ENCODE measurements at regions not wholly inside any gene's neighbourhood (a gene's known extent, or its start where the extent isn't known, plus 50 kb on each side); places are given as distances from the start of the nearest gene placed in this dataset.

- no peaks in the 10 kb centered on the region for H4K20me1 ChIP-seq (ENCODE audit: insufficient read depth)
- ChIA-PET POLR2A (no interaction called here), CTCF (no interaction called here)
Observed at GRCh38 chr7:45390731-45391130, 183.4 kb upstream of the ADCY1 start.

More at GRCh38 chr7:45390731-45391130, 183.4 kb upstream of the ADCY1 start:
- Histone ChIP-seq H2AFZ (ENCODE audit: low read depth, low read length, poor library complexity, severe bottlenecking) (no peak overlapping the region), H3K4me2 (ENCODE audit: low read length) (no peak overlapping the region), H3K27me3 (ENCODE audit: insufficient read depth, low read length) (peaks cover 15% of the 10 kb centered on the region; the same call in 1 of the 2 replicates), H3K4me1 (ENCODE audit: control insufficient read depth in 1 of 2, insufficient read depth in 2 of 2, low read length in 2 of 2) (no peaks in the 10 kb centered on the region), H3K4me3 (replicated peaks in 1 of 2; ENCODE audit: low read depth in 1 of 2, low read length in 2 of 2) (no peak overlapping the region), H3K79me2 (ENCODE audit: insufficient read depth, low read length) (no peaks in the 10 kb centered on the region), H3K9me2 (ENCODE audit: insufficient read depth) (no peaks in the 10 kb centered on the region), H3K36me3 (ENCODE audit: control insufficient read depth in 1 of 2, insufficient read depth in 2 of 2, low read length in 2 of 2) (no peaks in the 10 kb centered on the region), H3K27ac (ENCODE audit: low read depth, low read length) (no peak overlapping the region), H3K9me3 (ENCODE audit: control insufficient read depth in 1 of 2, insufficient read depth in 1 of 2, low read depth in 1 of 2, low read length in 2 of 2) (no peaks in the 10 kb centered on the region), H3K9ac (ENCODE audit: low read length) (no peak overlapping the region)
- intact Hi-C loops (cut with micrococcal nuclease), result no loop called here
- BruUV-seq (replicated peaks), result no TSS peak
- RAD21 ChIA-PET (ENCODE audit: low non-redundant PET in 1 of 2, low total read pairs in 2 of 2, uncharacterized antibody in 2 of 2, unreplicated experiment in 2 of 2), result no interaction called here
- no peak for TF ChIP-seq EGR1 (IDR thresholded peaks at IDR 0.05; ENCODE audit: low read depth)
- TF ChIP-seq ZNF274 (IDR thresholded peaks at IDR 0.05; ENCODE audit: low read depth, low read length), result no peak
- no peak for TF ChIP-seq REST (IDR thresholded peaks at IDR 0.05; ENCODE audit: low read depth)
- TF ChIP-seq EZH2 (IDR thresholded peaks at IDR 0.05), result no peak
- TF ChIP-seq POLR2A (IDR thresholded peaks at IDR 0.05; ENCODE audit: borderline replicate concordance, extremely low read depth, insufficient read depth, insufficient read length), result no peak
- TF ChIP-seq CEBPB (IDR thresholded peaks at IDR 0.05; ENCODE audit: low read depth), result no peak
- TF ChIP-seq POLR2AphosphoS5 (IDR thresholded peaks at IDR 0.05; ENCODE audit: low read depth, low read length), result no peak
- DNase-seq (ENCODE audit: low read depth, low spot score) (no peak), ATAC-seq (no peak)

All from HCT116 (cell line).